GM19035 (cell line): ENCODE measurements at regions not wholly inside any gene's neighbourhood (a gene's known extent, or its start where the extent isn't known, plus 50 kb on each side); places are given as distances from the start of the nearest gene placed in this dataset.

ENCODE experiments used
- ATAC-seq: cut with Tn5 transposase; IDR thresholded peaks from one replicate; pipeline ENCODE4 v1.9.1; 2021; ENCODE audit not compliant: unreplicated experiment

DNA sequence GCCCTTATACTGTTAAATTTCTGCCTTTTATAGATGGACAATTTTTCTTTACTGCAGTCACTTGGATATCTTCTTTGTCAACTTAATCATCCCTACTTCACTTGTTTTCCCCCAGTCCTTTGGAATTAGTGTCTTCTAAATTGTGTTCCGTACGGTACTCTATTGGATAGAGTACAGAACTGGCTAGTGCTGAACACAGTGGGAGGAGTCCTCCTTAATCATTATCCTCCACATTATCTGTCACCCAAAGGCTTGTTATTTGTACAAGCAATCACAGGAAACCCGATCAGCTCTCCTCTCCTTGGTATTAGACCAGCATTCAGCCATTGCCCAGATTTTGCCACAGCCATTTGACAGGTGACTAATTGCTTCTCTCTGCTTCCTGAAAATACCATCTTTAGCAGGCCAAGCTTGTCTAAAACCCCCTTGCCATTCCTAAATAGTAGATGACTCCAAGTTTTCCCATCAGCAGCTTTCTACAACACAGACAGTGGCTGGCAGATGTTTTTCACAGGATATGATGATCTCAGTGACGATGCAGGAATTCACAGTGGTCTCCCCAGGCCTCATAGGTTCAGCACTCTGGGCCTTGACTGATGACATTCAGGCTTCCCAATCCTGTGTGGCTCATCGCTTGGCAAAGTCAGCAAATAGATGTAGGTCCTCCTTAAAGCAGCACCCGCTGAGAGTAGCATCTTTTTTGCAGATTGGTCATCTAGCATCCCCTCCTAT, 216.0 kb upstream of the RGS6 start:
- no peak for ATAC-seq

DNA sequence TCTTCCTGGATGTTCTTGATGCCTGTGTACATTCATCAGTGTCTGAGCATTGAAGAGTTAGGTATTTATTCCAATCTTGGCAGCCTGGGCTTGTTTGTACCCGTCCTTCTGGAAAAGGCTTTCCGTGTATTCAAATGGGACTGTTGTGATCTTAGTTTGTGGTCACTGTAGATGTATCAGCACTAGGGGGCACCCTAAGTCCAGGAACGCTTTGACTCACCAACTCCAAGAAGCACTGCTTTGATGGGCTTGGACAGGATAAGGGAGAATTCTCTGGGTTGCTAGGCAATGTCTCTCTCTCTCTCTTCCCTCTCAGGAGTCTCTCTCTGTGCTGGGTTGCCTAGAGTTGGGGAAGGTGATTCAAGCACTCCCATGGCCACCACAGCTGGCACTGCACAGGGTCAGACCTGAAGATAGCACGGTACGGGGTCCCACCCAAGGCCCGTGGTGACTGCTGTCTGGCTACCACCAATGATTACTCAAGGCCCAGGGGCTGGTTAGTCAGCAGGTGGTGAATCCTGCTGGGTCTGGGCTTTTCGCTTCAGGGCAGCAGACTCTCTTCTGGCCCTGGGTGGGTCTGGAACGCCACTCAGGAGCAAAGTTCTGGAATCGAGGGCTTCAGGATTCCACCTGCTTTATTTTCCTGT, 211.1 kb upstream of the RGS6 start:
- no peak for ATAC-seq

DNA sequence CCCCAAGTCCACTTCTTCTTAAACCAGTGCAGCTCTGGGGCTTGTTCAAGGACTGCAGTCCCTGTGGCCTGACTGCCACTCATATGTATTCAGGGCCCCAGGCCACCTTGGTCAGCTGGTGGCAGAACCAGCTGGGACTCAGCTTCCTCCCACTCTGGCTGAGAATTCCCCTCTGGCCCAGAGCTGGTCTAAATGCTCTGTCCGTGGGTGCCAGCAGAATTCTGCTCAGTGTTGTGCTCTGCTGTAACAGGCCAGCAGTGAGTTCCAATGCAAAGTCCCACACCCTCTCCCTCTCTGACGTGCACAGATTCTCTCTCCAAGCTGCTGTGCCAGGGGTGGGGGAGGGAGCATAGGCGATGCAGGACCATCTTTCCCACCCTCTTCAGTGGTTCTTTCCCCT, 210.4 kb upstream of the RGS6 start:
- ATAC-seq: no peak

- ATAC-seq: no peak
These were observed 209.3 kb upstream of the RGS6 start for GRCh38 chr14:71722885-71723284.

DNA sequence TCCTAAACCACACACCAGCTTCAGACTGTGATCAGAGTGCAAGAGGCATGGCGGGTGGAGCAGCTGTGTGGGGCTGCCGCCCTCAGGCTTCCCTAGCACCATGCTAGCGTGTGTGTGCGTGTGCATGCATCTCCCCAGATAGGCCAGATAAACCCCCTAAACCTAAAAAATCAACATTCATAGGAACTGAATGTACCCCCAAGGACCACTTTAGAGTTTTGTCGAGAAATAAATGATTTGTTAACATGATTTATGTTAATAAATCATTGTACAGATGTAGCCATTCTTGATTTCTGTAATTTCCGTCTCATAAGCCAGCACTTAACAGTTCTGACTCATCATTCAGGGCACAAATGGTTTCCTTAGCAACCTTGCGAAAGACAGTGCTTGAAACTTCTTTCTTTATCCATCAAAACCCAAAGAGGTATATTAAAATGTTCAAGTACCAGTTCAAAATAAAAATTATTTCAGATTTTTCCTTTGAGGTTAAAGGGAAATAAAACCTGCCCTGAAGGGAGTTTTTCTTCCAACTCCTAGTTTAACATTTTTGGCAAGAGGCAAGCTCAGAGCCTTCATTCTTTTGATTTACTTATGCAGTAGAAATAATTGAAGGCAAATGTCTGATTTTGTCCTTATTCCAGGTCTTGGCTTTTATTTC, 206.2 kb upstream of the RGS6 start:
- ATAC-seq: no peak

GRCh38 chr14:71726580-71727021, 205.6 kb upstream of the RGS6 start:
- ATAC-seq: no peak

GRCh38 chr14:71728386-71728785, 203.8 kb upstream of the RGS6 start:
- no peak for ATAC-seq

DNA sequence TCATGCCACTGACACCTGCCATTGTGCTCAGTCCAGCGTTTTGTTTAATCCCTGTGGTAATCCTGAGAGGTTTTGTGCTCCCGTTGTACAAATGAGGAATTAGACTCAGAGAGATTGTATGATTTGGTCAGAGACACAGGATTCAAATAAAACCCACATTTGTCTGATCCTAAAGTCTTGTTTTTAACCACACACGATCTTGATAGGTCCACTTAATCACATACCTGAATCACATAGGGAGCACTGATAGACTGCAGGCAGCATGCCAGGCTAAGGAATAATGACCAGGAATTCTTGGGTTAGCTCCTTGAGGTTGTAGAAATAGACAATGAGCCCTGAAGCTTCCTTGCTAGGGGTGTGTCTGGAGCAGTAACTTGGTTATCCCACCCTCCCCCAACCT, 202.6 kb upstream of the RGS6 start:
- ATAC-seq: no peak

DNA sequence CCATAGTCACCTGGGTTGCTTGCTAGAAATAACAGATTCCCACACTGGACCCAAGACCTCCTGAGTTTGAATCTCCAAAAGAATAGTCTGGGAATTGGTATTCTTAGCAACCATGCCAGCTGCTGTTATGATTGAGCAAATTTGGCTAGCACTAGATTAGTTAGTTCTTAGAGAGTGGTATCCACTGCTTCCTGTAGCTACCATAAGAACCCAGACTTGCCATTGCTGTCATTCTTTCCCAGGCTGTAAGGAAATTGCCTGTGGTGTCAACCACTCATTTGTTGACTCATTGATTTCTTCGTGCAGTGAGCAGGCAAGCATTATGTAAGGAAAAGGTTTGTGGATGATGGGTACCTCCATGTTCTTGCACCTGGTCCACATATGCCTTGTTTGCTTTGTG, 201.8 kb upstream of the RGS6 start:
- no peak for ATAC-seq

DNA sequence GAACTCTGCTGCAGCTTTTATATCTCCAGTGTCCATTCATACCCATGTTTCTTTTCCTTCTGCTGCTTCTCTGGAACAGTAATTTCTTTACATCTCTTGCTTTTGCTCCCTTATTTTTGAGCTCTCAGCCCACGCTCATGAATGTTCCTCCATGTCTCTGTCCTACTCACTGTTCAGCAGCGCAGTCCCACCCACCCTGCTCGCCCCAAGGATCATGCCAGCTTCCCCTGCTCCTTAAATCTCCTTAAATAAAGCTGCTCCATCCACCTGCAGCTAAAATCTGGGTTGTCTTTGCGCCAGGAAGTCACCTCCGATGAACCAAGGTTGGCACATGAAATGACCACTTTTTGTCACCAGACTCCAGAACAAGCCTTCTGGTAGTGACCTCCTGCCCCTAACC, 201.1 kb upstream of the RGS6 start:
- no peak for ATAC-seq

GRCh38 chr14:71733210-71733883, 198.9 kb upstream of the RGS6 start:
- ATAC-seq: no peak

DNA sequence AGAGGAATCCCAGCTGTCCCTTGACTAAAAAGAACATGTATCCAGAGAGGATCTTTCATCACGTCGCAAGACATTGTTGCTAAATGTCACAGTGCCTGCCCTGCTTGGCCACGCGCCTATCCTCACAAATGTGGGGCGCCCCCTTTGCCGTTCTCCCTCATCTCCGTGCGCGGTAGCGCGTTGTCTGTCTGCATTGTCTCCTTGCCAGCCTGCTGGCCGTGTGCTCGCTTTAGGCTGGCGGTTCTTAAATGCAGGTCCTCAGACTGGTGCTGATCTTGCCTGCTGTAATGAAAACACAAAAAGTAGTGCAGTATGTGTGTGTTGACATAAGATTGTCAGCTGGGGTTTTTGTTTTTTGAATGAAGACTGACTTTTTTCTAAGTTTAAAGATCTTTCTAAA, 198.2 kb upstream of the RGS6 start:
- no peak for ATAC-seq

DNA sequence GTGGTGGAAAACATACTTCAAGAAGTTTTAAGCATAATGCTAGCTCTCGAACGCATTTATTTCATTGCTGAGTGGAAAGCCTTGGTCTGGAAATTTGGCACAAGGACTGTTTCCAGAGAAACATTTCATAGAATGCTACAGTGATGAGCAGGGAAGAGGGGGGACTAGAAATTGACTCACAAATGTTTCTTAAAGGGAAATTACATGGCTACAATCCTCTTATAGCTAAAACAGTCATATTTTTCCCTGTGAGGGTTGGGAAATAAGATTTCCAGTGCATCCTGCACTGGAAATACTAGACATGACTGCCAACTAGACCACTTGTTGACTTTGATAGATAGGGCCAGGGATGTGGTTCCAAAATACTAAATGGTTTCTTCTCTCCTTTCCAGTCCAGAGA, 197.3 kb upstream of the RGS6 start:
- ATAC-seq: no peak

DNA sequence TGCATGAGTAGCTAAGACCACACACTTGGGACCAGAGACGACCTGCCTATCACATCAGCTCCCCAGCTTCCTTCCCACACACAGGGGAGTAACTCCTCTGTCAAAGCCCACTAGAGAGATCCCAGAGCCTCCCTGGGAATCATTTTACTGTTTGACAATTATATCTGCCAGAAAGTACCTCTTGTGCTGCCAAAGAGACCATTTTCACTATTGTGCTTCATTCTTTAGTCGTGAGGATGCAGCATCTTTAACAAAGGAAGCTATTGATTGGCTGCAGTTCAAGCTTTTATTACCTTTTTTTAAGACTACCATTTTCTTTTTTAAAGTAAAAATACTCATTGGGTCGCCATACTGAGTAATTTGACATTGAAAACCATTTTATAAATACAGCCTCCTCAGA, 194.5 kb upstream of the RGS6 start:
- ATAC-seq: no peak

DNA sequence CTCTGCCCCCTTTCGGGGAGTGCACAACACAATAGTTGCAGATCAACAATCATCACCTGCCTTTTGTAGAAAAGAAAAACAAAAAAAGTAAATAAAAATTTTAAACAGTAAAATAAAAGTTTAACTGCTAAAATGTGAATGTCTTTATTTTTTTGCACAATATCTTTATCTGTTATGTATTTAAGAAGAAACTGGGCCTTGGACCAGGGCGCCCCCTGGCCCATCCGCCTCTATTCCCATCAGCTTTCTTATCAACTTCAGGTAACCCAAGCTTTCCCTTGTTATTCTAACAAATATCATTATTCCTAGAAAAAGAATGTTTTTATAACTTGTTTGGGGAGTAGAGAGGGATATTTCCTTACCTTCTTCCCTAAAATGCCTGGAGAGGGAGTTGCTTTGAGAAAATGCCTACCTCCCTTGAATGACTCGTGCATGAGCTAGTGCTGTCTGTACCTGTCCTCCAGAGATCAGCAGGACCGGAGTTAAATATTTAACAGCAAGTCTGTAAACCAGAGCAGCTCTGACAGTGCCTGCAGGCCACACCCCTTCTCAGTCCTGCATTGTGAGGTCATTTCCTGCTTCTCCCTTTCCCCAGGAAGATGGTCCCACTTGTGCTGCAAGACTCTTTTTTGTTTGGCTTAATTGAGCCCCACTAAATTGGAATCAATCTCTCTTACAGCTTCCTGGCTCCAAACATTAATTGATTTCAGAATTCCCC, 192.8 kb upstream of the RGS6 start:
- ATAC-seq: no peak

GRCh38 chr14:71741241-71741640, 191.0 kb upstream of the RGS6 start:
- ATAC-seq: no peak

DNA sequence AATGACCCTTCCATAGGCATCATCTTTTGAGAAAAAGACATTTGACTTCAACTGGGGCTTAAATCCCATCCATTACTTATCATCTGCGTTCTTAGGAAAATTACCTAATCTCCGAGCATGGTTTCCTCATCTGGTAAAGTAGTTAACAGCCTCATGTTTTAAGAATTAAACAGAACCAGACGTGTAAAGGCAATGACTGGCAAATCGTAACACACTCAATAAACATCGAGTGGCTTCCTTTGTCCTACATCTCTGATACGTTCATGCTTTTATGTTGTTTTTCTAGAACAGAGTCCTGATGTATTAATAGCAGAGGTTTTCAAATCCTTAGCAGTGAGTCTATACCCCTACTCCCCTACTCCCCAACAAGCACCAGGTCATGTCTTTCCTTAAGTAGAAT, 189.7 kb upstream of the RGS6 start:
- ATAC-seq: no peak

- ATAC-seq: no peak
These were observed 187.2 kb upstream of the RGS6 start for GRCh38 chr14:71745072-71745471.

- ATAC-seq: no peak
These were observed 184.0 kb upstream of the RGS6 start for GRCh38 chr14:71748196-71748595.

DNA sequence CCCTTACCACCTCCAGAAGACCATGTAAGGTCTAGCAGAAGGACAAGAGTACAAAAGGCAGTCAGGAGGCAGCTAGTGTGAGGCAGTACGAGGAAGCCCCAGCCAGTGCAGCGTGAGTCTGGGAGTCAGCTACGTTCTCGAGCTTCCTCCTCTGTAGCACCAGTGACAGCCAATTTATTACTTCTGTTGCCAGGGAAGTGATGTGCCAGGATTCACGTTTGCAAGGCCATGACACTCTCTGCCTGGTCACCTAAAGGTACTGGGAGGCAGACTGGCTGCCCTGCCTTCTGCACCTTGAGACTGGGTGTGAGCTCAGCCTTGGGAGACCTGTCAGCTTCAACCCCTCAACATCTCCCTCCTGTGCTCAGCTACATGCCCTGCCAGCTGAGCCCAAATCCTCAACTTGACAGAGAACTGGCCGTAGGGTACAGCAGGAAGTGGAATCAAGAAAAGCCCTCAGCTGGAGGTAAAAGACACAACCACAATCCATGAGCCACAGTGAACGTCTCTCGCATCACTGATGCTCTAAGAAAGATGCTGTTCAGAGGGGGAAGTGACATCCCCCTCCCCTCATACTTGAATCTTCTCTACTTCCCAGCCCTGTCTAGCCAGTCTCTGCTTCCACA, 182.5 kb upstream of the RGS6 start:
- no peak for ATAC-seq

DNA sequence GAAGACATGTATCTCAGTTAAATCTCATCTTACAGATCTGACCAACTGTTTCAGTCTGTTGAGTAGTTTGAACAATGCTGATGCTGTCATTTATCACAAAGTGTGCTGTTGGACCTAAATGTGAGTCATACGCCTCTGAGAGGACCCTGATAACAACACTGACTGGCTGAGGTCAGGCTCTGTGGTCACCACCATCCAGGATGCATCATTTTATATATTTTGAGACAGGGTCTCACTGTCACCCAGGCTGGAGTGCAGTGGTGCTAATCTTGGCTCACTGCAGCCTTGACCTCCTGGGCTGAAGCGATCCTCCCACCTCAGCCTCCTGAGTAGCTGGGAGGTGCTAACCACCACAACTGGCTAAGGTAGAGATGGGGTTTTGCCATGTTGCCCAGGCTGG, 181.0 kb upstream of the RGS6 start:
- no peak for ATAC-seq
